H1 (cell line): ENCODE measurements at regions not wholly inside any gene's neighbourhood (a gene's known extent, or its start where the extent isn't known, plus 50 kb on each side); places are given as distances from the start of the nearest gene placed in this dataset.

Experiments used
- CTCF ChIA-PET: fragments of 300-600 bp; sonication (Branson Sonifier 250); formaldehyde crosslinking; loops from one replicate; lab custom pipeline; 2021; ENCODE audit not compliant: partially characterized antibody; lab: Charles Lee
- POLR2A ChIA-PET: fragments of 300-600 bp; sonication (Branson Sonifier 250); formaldehyde crosslinking; loops from one replicate; lab custom pipeline; 2021; ENCODE audit warnings: inconsistent platforms; ENCODE audit not compliant: partially characterized antibody; lab: Charles Lee
- DNase-seq, 2 experiments: peaks; one replicate each; pipeline versions ENCODE4 v3.0.0 to v3.0.0-alpha.2; 2010 to 2022; ENCODE audit warnings: low spot score in 2 of 2, low read depth in 1 of 2, mixed read lengths in 1 of 2
- FAIRE-seq: peaks from 2 replicates; lab custom pipeline; 2011; peaks lifted over from hg19 to GRCh38; lab: Jason Lieb, UNC
- H2AFZ ChIP-seq: 2 replicates; pipeline ENCODE4 v1.8.1; 2012; ENCODE audit warnings: low read length, inconsistent platforms
- H2AK5ac ChIP-seq: 2 replicates; pipeline ENCODE4 v1.6.1; 2013; ENCODE audit warnings: low read depth, low read length
- H2BK120ac ChIP-seq: replicated peaks from 2 replicates; pipeline ENCODE3; 2013; ENCODE audit warnings: low read depth, low read length, inconsistent platforms
- H2BK12ac ChIP-seq: 2 replicates; pipeline ENCODE4 v1.6.1; 2013; ENCODE audit warnings: low read depth, low read length
- H2BK15ac ChIP-seq: 2 replicates; pipeline ENCODE4 v1.6.1; 2013; ENCODE audit warnings: low read length
- H2BK20ac ChIP-seq: 2 replicates; pipeline ENCODE4 v1.6.1; 2013; ENCODE audit warnings: low read length
- H2BK5ac ChIP-seq: 2 replicates; pipeline ENCODE4 v1.6.1; 2013; ENCODE audit warnings: low read depth, low read length
- H3K14ac ChIP-seq: 2 replicates; pipeline ENCODE4 v1.6.1; 2013; ENCODE audit warnings: inconsistent platforms; ENCODE audit not compliant: insufficient read length
- H3K18ac ChIP-seq: 2 replicates; pipeline ENCODE4 v1.6.1; 2013; ENCODE audit warnings: low read length; ENCODE audit errors: extremely low read depth
- H3K23ac ChIP-seq: 2 replicates; pipeline ENCODE4 v1.6.1; 2013; ENCODE audit warnings: inconsistent platforms; ENCODE audit not compliant: insufficient read length
- H3K23me2 ChIP-seq: 2 replicates; pipeline ENCODE4 v1.6.1; 2013; ENCODE audit warnings: low read depth, low read length
- H3K27ac ChIP-seq: 2 replicates; pipeline ENCODE4 v1.6.1; 2011; ENCODE audit warnings: low read depth, low read length, inconsistent platforms
- H3K27me3 ChIP-seq, 4 experiments: replicated peaks in 1 of 4; 1 replicate in 1 of 4; 2 replicates in 3 of 4; pipeline versions ENCODE4 v1.6.1 to v1.8.1; 2011 to 2013; ENCODE audit warnings: low read length in 3 of 4, mild to moderate bottlenecking in 3 of 4, inconsistent platforms in 2 of 4, mixed read lengths in 2 of 4, moderate library complexity in 1 of 4; ENCODE audit not compliant: control insufficient read depth in 3 of 4, insufficient read depth in 3 of 4; ENCODE audit errors: extremely low read depth in 1 of 4
- H3K36me3 ChIP-seq, 4 experiments: 2 replicates each; pipeline versions ENCODE4 v1.6.1 to v1.8.1; 2011 to 2013; ENCODE audit warnings: mild to moderate bottlenecking in 4 of 4, low read length in 3 of 4, moderate library complexity in 2 of 4, control low read depth in 1 of 4, inconsistent platforms in 1 of 4; ENCODE audit not compliant: insufficient read depth in 4 of 4, control insufficient read depth in 2 of 4
- H3K4ac ChIP-seq: replicated peaks from 2 replicates; pipeline ENCODE3; 2013; ENCODE audit warnings: low read length, low read depth, mixed read lengths, inconsistent platforms; ENCODE audit not compliant: insufficient read length
- H3K4me1 ChIP-seq, 4 experiments: replicated peaks in 1 of 4; 1 replicate in 1 of 4; 2 replicates in 3 of 4; pipeline versions ENCODE4 v1.6.1 to v1.8.1; 2011 to 2013; ENCODE audit warnings: low read length in 3 of 4, inconsistent platforms in 2 of 4, mixed read lengths in 1 of 4; ENCODE audit not compliant: insufficient read depth in 4 of 4, control insufficient read depth in 3 of 4
- H3K4me2 ChIP-seq, 2 experiments: 2 replicates each; pipeline versions ENCODE4 v1.6.1 to v1.8.1; 2011 to 2013; ENCODE audit warnings: low read depth in 2 of 2, low read length in 2 of 2, control low read depth in 1 of 2, inconsistent platforms in 1 of 2, mild to moderate bottlenecking in 1 of 2; ENCODE audit not compliant: insufficient read depth in 1 of 2
- H3K4me3 ChIP-seq, 4 experiments: fragments of 200-600, 300-600 bp in 1 of 4; sonication (generic), shearing (Covaris generic), sonication (Bioruptor Twin) in 1 of 4; 2 replicates each; pipeline versions ENCODE4 v1.5.1 to v1.8.1; 2011 to 2016; ENCODE audit warnings: low read length in 4 of 4, low read depth in 3 of 4, control low read depth in 2 of 4, inconsistent platforms in 2 of 4, mild to moderate bottlenecking in 2 of 4, mixed read lengths in 1 of 4, moderate library complexity in 1 of 4; ENCODE audit not compliant: insufficient read depth in 2 of 4; ENCODE audit errors: extremely low read depth in 1 of 4
- H3K56ac ChIP-seq: replicated peaks from 2 replicates; pipeline ENCODE3; 2013; ENCODE audit warnings: low read depth, mild to moderate bottlenecking, mixed read lengths, low read length, inconsistent platforms; ENCODE audit not compliant: insufficient read length
- H3K79me1 ChIP-seq: 2 replicates; pipeline ENCODE4 v1.6.1; 2013; ENCODE audit warnings: low read depth, low read length, control low read depth
- H3K79me2 ChIP-seq, 2 experiments: 2 replicates each; pipeline versions ENCODE4 v1.6.1 to v1.8.1; 2012 to 2013; ENCODE audit warnings: low read length in 2 of 2, mild to moderate bottlenecking in 2 of 2, inconsistent platforms in 1 of 2; ENCODE audit not compliant: insufficient read depth in 2 of 2, control insufficient read depth in 1 of 2
- H3K9ac ChIP-seq, 4 experiments: replicated peaks in 1 of 4; 1 replicate in 1 of 4; 2 replicates in 3 of 4; pipeline versions ENCODE4 v1.6.1 to v1.8.1; 2011 to 2013; ENCODE audit warnings: low read depth in 3 of 4, low read length in 3 of 4, control low read depth in 2 of 4, mild to moderate bottlenecking in 2 of 4, moderate library complexity in 2 of 4, inconsistent platforms in 1 of 4; ENCODE audit errors: extremely low read depth in 1 of 4
- H3K9me3 ChIP-seq, 2 experiments: 2 replicates each; pipeline versions ENCODE4 v1.6.1 to v1.8.1; 2012 to 2013; ENCODE audit warnings: mild to moderate bottlenecking in 2 of 2, moderate library complexity in 2 of 2, control low read depth in 1 of 2, inconsistent platforms in 1 of 2, low read depth in 1 of 2, low read length in 1 of 2, mixed read lengths in 1 of 2; ENCODE audit not compliant: insufficient read depth in 2 of 2
- H4K20me1 ChIP-seq, 2 experiments: replicated peaks in 1 of 2; 2 replicates each; pipeline versions ENCODE3 to v1.8.1; 2011 to 2013; ENCODE audit warnings: inconsistent platforms in 2 of 2, low read length in 2 of 2, mild to moderate bottlenecking in 1 of 2; ENCODE audit not compliant: insufficient read depth in 2 of 2, control insufficient read depth in 1 of 2
- H4K5ac ChIP-seq: 2 replicates; pipeline ENCODE4 v1.6.1; 2013; ENCODE audit warnings: low read length, low read depth, mixed read lengths, inconsistent platforms; ENCODE audit not compliant: insufficient read length
- H4K8ac ChIP-seq: 2 replicates; pipeline ENCODE4 v1.8.0; 2013; ENCODE audit warnings: mild to moderate bottlenecking, moderate library complexity, low read length, inconsistent platforms; ENCODE audit not compliant: insufficient read depth; ENCODE audit errors: extremely low read depth
- H4K91ac ChIP-seq: replicated peaks from 2 replicates; pipeline ENCODE3; 2013; ENCODE audit warnings: low read length, mixed read lengths, inconsistent platforms; ENCODE audit not compliant: insufficient read length
- BACH1 ChIP-seq: IDR thresholded peaks from 2 replicates; pipeline ENCODE4 v1.6.1; 2012; ENCODE audit warnings: low read length, improper control_type of control experiment
- CBX5 ChIP-seq: fragments of 300-800, 300-1000 bp; sonication (generic); IDR thresholded peaks from 2 replicates; pipeline ENCODE4 v1.7.1; 2016; ENCODE audit warnings: antibody characterized with exemption, low read length, low read depth
- JUN ChIP-seq: IDR thresholded peaks from 2 replicates; pipeline ENCODE4 v1.6.1; 2011; ENCODE audit warnings: low read depth, mild to moderate bottlenecking, improper control_type of control experiment, low read length
- MAFK ChIP-seq: IDR thresholded peaks from 2 replicates; pipeline ENCODE4 v1.6.1; 2012; ENCODE audit warnings: low read depth, mild to moderate bottlenecking, improper control_type of control experiment, low read length
- NRF1 ChIP-seq: IDR thresholded peaks from 2 replicates; pipeline ENCODE4 v1.6.1; 2011; ENCODE audit warnings: mild to moderate bottlenecking, low read depth, low read length, improper control_type of control experiment
- RBBP5 ChIP-seq: IDR thresholded peaks from 2 replicates; pipeline ENCODE4 v1.7.1; 2012; ENCODE audit warnings: low read depth, mild to moderate bottlenecking, inconsistent platforms, low read length, moderate library complexity, borderline replicate concordance
- SP4 ChIP-seq: IDR thresholded peaks from 2 replicates; pipeline ENCODE4 v1.6.1; 2012; ENCODE audit warnings: low read length, inconsistent platforms
- SRF ChIP-seq: IDR thresholded peaks from 2 replicates; pipeline ENCODE4 v1.6.1; 2011; ENCODE audit warnings: mild to moderate bottlenecking, low read depth, low read length, moderate library complexity
- TBP ChIP-seq: IDR thresholded peaks from 2 replicates; pipeline ENCODE4 v1.6.1; 2011; ENCODE audit warnings: low read depth, low read length, improper control_type of control experiment
- TCF12 ChIP-seq: IDR thresholded peaks from 2 replicates; pipeline ENCODE4 v1.6.1; 2011; ENCODE audit warnings: low read depth, mild to moderate bottlenecking, low read length
- YY1 ChIP-seq: IDR thresholded peaks from 2 replicates; pipeline ENCODE4 v1.6.1; 2011; ENCODE audit warnings: low read depth, mild to moderate bottlenecking, low read length
- WGBS, 2 experiments: shearing (Covaris generic) in 1 of 2; methylation state at CpG; one replicate each; pipeline versions ENCODE4 v1.1.6 to v1.1.7; 2013 to 2015; ENCODE audit warnings: low lambda C conversion rate in 2 of 2, mixed read lengths in 2 of 2, inconsistent platforms in 1 of 2, low coverage in 1 of 2, missing lambda C conversion rate in 1 of 2; ENCODE audit not compliant: insufficient replicate concordance in 2 of 2, insufficient coverage in 1 of 2, insufficient read length in 1 of 2; ENCODE audit errors: extremely low coverage in 1 of 2, missing lambda C conversion rate in 1 of 2; 5-methylcytosine and 5-hydroxymethylcytosine counted together
- TF ChIP-seq, protein P1 (sequence below): IDR thresholded peaks from 2 replicates; pipeline ENCODE4 v1.6.1; 2012; ENCODE audit warnings: inconsistent platforms
- TF ChIP-seq, protein P2 (sequence below): IDR thresholded peaks from 2 replicates; pipeline ENCODE4 v1.6.1; 2011; ENCODE audit warnings: low read depth, mild to moderate bottlenecking, low read length; ENCODE audit not compliant: insufficient read depth

DNA sequence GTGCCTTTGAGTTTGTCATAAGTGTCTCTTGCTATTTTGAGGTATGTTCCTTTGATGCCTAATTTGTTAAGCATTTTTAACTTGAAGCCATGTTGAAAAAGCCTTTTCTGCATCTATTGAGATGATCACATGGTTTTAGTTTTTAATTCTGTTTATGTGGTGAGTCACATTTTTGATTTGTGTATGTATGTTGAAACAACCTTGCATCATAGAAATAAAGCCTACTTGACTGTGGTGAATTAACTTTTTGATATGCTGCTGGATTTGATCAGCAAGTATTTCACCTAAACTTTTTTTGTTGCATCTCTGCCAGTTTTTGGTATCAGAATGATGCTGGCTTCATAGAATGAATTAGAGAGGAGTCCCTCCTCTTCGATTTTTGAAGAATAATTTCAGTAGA lies 469.7 kb downstream of the CDH2 start:
- peaks cover 0 to 1% (median 0%) of the 10 kb centered on the region in 4 experiments; a peak in 1 of 7 replicates for H3K27me3 ChIP-seq
- H3K79me2 ChIP-seq = no peaks in the 10 kb centered on the region
- H3K4me2 ChIP-seq = no peak overlapping the region
- WGBS, 2 experiments = 100% methylated on average over 1 of the region's 1 CpG; no CpG with 5 or more reads in 1 of the 2 experiments
- H4K8ac ChIP-seq = no peak overlapping the region
- no peak for FAIRE-seq
- no peak overlapping the region for H2BK15ac ChIP-seq
- H2AK5ac ChIP-seq = no peak overlapping the region
- no peaks in the 10 kb centered on the region for H3K36me3 ChIP-seq
- H3K23me2 ChIP-seq = no peaks in the 10 kb centered on the region
- no peak overlapping the region for H3K4ac ChIP-seq
- peaks cover 3 to 8% (median 6%) of the 10 kb centered on the region in 4 experiments; a peak in 3 of 7 replicates for H3K4me1 ChIP-seq
- H3K9me3 ChIP-seq = no peaks in the 10 kb centered on the region
- H3K18ac ChIP-seq = no peak overlapping the region
- no peak overlapping the region for H2BK12ac ChIP-seq
- no peak overlapping the region for H2BK20ac ChIP-seq
- no peak for DNase-seq
- no peak overlapping the region for H3K9ac ChIP-seq
- no peak overlapping the region for H4K5ac ChIP-seq
- no peaks in the 10 kb centered on the region for H4K20me1 ChIP-seq
- CTCF ChIA-PET = no interaction called here
- H2BK5ac ChIP-seq = no peak overlapping the region
- no peak overlapping the region for H3K14ac ChIP-seq
- H3K56ac ChIP-seq = no peak overlapping the region
- no peak overlapping the region for H2BK120ac ChIP-seq
- H3K4me3 ChIP-seq = no peak overlapping the region
- H2AFZ ChIP-seq = no peak overlapping the region
- no peak overlapping the region for H4K91ac ChIP-seq
- H3K23ac ChIP-seq = no peak overlapping the region
- POLR2A ChIA-PET = no interaction called here
- H3K27ac ChIP-seq = no peak overlapping the region
- no peaks in the 10 kb centered on the region for H3K79me1 ChIP-seq
- TF ChIP-seq YY1 = no peak
- TF ChIP-seq CBX5 = no peak
- TF ChIP-seq, protein P1, sequence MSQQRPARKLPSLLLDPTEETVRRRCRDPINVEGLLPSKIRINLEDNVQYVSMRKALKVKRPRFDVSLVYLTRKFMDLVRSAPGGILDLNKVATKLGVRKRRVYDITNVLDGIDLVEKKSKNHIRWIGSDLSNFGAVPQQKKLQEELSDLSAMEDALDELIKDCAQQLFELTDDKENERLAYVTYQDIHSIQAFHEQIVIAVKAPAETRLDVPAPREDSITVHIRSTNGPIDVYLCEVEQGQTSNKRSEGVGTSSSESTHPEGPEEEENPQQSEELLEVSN = no peak
- no peak for TF ChIP-seq JUN
- TF ChIP-seq TBP = no peak
- TF ChIP-seq SP4 = no peak
- TF ChIP-seq SRF = no peak
- TF ChIP-seq MAFK = no peak
- TF ChIP-seq NRF1 = no peak
- TF ChIP-seq, protein P2, sequence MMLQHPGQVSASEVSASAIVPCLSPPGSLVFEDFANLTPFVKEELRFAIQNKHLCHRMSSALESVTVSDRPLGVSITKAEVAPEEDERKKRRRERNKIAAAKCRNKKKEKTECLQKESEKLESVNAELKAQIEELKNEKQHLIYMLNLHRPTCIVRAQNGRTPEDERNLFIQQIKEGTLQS = no peak
- no peak for TF ChIP-seq RBBP5
- TF ChIP-seq TCF12 = no peak
- no peak for TF ChIP-seq BACH1
